AG04449 (cell line): ENCODE measurements at regions not wholly inside any gene's neighbourhood (a gene's known extent, or its start where the extent isn't known, plus 50 kb on each side); places are given as distances from the start of the nearest gene placed in this dataset.

Experiments used
- CTCF ChIA-PET: fragments of 350-600 bp; formaldehyde crosslinking; extraction: SDS; loops from one replicate; lab custom pipeline; 2021; ENCODE audit warnings: antibody characterized with exemption; lab: Yijun Ruan, JAX
- POLR2A ChIA-PET: fragments of 400-600, 350-600 bp; formaldehyde crosslinking; extraction: SDS; loops from one replicate; lab custom pipeline; 2020; ENCODE audit warnings: antibody characterized with exemption, inconsistent platforms; lab: Yijun Ruan, JAX
- DNase-seq: peaks from one replicate; pipeline ENCODE4 v3.0.0-alpha.2; 2010; ENCODE audit warnings: low read depth, low spot score
- H3K4me3 ChIP-seq: 2 replicates; pipeline ENCODE4 v1.5.1; 2011; ENCODE audit warnings: low read depth, mild to moderate bottlenecking, control low read depth, low read length
- TF ChIP-seq, protein P1 (sequence below): IDR thresholded peaks from one replicate; pipeline ENCODE4 v1.5.1; 2011; ENCODE audit warnings: mild to moderate bottlenecking, moderate library complexity, low read length, control low read depth, inconsistent platforms; ENCODE audit not compliant: insufficient read depth; ENCODE audit errors: missing control alignments

DNA sequence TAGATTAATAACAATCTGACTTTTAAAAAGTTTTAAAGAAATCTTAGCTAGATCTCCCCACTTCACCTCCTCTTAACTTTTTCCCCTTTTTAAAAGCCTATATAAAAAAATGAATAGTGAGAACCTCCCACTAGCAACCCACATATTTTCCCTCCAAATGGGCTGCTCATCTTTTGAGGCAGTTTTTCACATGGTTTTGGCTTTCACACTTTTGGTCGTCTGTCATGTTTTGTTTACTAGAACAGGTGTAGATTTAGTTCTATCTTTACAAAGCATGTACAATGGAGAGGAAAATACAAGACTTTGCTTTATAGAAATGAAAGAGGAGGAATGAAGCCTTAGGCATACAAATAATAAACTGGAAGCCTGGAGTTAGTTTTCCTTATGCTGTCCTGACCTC, 126.7 kb upstream of the EOMES start:
- H3K4me3 ChIP-seq: no peak overlapping the region
- POLR2A ChIA-PET: no interaction called here

DNA sequence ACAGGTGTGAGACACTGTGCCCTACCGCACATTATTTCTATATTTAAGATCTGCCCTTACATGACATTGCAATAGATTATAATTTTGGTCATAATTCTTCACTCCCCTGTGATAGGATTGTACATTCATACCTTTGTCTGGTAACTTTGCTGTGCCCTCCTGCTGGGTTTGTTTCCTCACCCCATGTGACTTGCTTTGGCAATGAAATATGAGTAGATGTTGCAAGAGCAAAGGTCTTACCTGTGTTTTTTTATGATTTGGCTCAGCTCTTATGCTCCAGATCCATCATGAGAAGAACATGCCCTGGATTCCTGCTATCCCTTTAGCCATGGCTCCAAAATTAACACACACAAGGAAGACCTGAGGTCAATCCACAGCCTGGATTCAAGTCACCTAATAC, 137.7 kb upstream of the EOMES start:
- TF ChIP-seq, protein P1, sequence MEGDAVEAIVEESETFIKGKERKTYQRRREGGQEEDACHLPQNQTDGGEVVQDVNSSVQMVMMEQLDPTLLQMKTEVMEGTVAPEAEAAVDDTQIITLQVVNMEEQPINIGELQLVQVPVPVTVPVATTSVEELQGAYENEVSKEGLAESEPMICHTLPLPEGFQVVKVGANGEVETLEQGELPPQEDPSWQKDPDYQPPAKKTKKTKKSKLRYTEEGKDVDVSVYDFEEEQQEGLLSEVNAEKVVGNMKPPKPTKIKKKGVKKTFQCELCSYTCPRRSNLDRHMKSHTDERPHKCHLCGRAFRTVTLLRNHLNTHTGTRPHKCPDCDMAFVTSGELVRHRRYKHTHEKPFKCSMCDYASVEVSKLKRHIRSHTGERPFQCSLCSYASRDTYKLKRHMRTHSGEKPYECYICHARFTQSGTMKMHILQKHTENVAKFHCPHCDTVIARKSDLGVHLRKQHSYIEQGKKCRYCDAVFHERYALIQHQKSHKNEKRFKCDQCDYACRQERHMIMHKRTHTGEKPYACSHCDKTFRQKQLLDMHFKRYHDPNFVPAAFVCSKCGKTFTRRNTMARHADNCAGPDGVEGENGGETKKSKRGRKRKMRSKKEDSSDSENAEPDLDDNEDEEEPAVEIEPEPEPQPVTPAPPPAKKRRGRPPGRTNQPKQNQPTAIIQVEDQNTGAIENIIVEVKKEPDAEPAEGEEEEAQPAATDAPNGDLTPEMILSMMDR: no peak
- ChIA-PET CTCF (no interaction called here), POLR2A (no interaction called here)
- H3K4me3 ChIP-seq: no peak overlapping the region
- DNase-seq: no peak

More for the DNA sequence above, 126.7 kb upstream of the EOMES start:
- TF ChIP-seq, protein P1: no peak
- DNase-seq: no peak
- CTCF ChIA-PET: no interaction called here

DNA sequence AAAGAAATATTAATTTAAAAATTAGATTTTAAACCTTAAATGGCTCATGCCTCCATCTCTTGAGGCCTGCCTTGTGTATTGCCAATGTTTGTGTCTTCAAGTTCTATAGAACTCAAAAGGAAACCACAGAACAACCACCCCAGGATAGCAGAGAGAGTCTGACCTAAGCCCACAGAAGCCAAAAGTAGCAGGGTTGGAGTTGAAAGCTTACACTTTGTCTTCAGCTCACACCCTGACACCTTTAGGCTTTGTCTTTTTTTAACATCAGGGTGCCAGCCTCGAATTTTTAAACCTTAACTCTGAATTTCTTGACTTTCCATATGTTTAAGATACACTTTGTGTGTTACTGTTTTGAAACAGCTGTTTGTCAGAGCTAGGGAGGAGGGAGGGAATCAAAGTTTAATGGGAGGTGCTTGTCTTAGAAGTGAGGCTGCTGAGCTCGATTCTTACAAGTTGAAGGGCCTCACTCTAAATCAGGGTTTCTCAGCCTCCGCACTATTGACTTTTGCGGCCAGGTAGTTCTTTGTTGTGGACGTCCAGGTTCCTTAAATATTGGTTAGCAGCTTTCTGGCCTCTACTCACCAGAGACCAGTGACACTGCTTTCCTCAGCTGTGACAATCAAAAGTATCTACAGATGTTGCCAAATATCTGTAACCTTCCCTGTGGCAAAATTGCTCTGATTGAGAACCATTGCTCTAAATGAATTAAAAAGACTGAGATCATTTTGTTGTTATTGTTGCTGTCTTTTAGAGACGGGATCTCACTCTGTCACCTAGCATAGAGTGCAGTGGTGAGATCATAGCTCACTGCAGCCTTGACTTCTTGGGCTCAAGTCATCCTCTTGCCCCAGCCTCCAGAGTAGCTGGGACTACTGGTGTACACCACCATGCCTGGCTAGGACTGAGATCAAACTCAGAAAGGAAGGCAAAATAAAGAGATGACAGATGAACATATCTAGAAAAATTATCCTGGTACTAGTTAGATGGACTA, 139.2 kb upstream of the EOMES start:
- no peak for DNase-seq
- TF ChIP-seq, protein P1: no peak
- POLR2A ChIA-PET: no interaction called here
- CTCF ChIA-PET: no interaction called here
- H3K4me3 ChIP-seq: no peak overlapping the region

DNA sequence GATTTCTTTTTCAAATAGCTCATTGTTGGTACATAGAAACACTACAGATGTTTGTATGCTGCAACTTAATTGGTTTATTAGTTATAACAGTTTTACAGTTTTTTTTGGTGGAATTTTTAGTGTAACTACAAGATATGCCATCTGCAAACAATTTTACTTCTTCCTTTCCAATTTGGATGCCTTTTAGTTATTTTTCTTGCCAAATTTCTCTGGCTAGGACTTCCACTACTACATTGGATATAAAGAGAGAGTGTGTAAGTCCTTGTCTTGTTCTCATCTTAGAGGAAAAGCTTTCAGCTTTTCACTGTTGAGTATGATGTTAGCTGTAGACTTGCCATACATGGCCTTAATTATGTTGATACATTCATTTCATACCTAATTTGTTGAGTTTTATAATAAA, 143.6 kb upstream of the EOMES start:
- TF ChIP-seq, protein P1: no peak
- no peak overlapping the region for H3K4me3 ChIP-seq
- POLR2A ChIA-PET: no interaction called here
- CTCF ChIA-PET: no interaction called here
- no peak for DNase-seq

DNA sequence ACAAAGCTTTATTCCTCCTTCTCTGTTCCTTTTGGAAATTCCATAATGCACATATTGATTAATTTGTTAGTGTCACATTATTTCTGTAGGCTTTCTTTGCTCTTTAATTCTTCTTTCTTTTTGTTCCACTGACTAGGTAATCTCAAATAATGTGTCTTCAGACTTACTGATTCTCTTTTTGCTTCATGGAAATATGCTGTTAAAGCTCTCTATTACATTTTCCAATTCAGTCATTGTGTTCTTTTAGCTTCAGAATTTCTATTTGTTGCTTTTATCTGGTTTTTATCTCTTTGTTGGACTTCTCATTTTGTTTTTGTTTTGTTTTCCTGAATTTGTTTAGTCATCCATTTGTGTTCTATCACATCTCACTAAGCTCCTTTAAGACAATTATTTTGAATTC, 147.0 kb upstream of the EOMES start:
- no peak for DNase-seq
- ChIA-PET POLR2A (no interaction called here), CTCF (no interaction called here)
- TF ChIP-seq, protein P1: no peak
- no peak overlapping the region for H3K4me3 ChIP-seq
